ENCODE measurements at regions not wholly inside any gene's neighbourhood (a gene's known extent, or its start where the extent isn't known, plus 50 kb on each side); places are given as distances from the start of the nearest gene placed in this dataset.

DNA sequence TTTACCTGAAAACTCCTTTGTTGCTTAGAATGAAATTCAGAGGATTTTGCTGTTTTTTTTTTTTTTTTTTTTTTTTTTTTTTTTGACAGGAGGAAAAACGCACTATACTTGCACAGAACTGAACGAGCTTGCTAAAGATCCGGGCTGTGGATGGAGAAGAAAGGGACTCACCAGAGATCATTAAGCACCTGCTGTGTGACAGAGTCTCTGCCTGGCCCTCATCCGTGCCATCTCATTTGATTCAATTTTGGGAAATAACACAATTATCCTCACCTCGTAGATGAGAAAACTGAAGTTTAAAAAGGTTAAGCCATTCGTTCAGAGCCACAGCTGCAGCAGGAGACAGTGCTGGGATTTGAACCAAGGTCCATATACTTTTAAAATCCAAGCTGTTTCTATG lies 775.4 kb upstream of the ID2 start:
- TF ChIP-seq, protein P1, sequence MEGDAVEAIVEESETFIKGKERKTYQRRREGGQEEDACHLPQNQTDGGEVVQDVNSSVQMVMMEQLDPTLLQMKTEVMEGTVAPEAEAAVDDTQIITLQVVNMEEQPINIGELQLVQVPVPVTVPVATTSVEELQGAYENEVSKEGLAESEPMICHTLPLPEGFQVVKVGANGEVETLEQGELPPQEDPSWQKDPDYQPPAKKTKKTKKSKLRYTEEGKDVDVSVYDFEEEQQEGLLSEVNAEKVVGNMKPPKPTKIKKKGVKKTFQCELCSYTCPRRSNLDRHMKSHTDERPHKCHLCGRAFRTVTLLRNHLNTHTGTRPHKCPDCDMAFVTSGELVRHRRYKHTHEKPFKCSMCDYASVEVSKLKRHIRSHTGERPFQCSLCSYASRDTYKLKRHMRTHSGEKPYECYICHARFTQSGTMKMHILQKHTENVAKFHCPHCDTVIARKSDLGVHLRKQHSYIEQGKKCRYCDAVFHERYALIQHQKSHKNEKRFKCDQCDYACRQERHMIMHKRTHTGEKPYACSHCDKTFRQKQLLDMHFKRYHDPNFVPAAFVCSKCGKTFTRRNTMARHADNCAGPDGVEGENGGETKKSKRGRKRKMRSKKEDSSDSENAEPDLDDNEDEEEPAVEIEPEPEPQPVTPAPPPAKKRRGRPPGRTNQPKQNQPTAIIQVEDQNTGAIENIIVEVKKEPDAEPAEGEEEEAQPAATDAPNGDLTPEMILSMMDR (tag by site-specific recombination; IDR thresholded peaks at IDR 0.05), result no peak
- TF ChIP-seq ZNF138 (tag by site-specific recombination; IDR thresholded peaks at IDR 0.05; ENCODE audit: borderline replicate concordance) (no peak), ZNF843 (tag by site-specific recombination; IDR thresholded peaks at IDR 0.05) (no peak), ZNF768 (tag by site-specific recombination; IDR thresholded peaks at IDR 0.05) (no peak), KLF1 (tag by site-specific recombination; IDR thresholded peaks at IDR 0.05) (no peak), ZNF707 (tag by site-specific recombination; IDR thresholded peaks at IDR 0.05) (no peak), ZNF202 (tag by site-specific recombination; IDR thresholded peaks at IDR 0.05; ENCODE audit: borderline replicate concordance) (no peak)
